HL-60 (cell line): ENCODE measurements at regions not wholly inside any gene's neighbourhood (a gene's known extent, or its start where the extent isn't known, plus 50 kb on each side); places are given as distances from the start of the nearest gene placed in this dataset.

ENCODE experiments used
- POLR2AphosphoS5 ChIP-seq: IDR thresholded peaks from 2 replicates; pipeline ENCODE4 v1.6.1; 2012; ENCODE audit warnings: low read depth
- TF ChIP-seq, protein P1 (sequence below): IDR thresholded peaks from one replicate; pipeline ENCODE4 v1.5.1; 2011; ENCODE audit warnings: low read length, control low read depth, inconsistent platforms; ENCODE audit not compliant: insufficient read depth

DNA sequence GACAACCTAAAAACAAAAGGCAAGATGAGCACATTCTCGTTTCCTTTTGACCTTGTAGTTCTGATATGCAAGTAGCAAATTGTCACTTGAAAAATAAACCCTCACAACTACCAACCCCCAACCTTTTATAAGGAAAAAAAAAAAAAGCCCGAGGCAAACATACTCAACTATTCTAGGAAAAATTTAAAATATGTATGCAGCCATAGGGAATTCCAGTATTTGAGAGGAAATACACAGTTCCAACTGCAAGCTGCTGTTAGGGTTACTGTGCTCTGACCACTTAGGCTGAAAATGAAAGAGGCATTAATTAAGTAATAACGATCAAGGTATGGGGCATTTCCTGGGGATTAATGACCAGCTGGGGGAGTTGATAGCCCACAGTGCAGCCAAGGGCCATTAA, 281.9 kb upstream of the DPH6 start:
- TF ChIP-seq, protein P1, sequence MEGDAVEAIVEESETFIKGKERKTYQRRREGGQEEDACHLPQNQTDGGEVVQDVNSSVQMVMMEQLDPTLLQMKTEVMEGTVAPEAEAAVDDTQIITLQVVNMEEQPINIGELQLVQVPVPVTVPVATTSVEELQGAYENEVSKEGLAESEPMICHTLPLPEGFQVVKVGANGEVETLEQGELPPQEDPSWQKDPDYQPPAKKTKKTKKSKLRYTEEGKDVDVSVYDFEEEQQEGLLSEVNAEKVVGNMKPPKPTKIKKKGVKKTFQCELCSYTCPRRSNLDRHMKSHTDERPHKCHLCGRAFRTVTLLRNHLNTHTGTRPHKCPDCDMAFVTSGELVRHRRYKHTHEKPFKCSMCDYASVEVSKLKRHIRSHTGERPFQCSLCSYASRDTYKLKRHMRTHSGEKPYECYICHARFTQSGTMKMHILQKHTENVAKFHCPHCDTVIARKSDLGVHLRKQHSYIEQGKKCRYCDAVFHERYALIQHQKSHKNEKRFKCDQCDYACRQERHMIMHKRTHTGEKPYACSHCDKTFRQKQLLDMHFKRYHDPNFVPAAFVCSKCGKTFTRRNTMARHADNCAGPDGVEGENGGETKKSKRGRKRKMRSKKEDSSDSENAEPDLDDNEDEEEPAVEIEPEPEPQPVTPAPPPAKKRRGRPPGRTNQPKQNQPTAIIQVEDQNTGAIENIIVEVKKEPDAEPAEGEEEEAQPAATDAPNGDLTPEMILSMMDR: no peak
- no peak for TF ChIP-seq POLR2AphosphoS5
